Naive thymus-derived CD4-positive, alpha-beta T cell (primary cell): ENCODE measurements at regions not wholly inside any gene's neighbourhood (a gene's known extent, or its start where the extent isn't known, plus 50 kb on each side); places are given as distances from the start of the nearest gene placed in this dataset.

Experiments used
- ATAC-seq: fragments of 150-1000 bp; cut with Tn5 transposase; 2 replicates; pipeline ENCODE4 v1.10.0; 2021; ENCODE audit warnings: mild to moderate bottlenecking, moderate library complexity
- CTCF ChIA-PET: fragments of 350-600 bp; sonication (Branson Sonifier 250); formaldehyde crosslinking; loops from one replicate; lab custom pipeline; 2021; ENCODE audit warnings: antibody characterized with exemption; lab: Charles Lee
- POLR2A ChIA-PET: fragments of 350-600 bp; sonication (Branson Sonifier 250); formaldehyde crosslinking; loops from one replicate; lab custom pipeline; 2021; ENCODE audit warnings: antibody characterized with exemption, inconsistent platforms; lab: Charles Lee
- DNase-seq, 9 donors: peaks; one replicate each; pipeline versions ENCODE4 v3.0.0 to v3.0.0-alpha.2; 2020 to 2022; ENCODE audit warnings: mixed read lengths in 1 of 9
- H3K27ac ChIP-seq: one replicate; pipeline ENCODE4 v1.7.0; 2013; ENCODE audit warnings: mild to moderate bottlenecking, low read depth, low read length, moderate library complexity
- H3K27me3 ChIP-seq, 2 donors: one replicate each; pipeline ENCODE4 v1.7.0; 2013; ENCODE audit warnings: low read length in 2 of 2, mild to moderate bottlenecking in 2 of 2, moderate library complexity in 2 of 2; ENCODE audit not compliant: control insufficient read depth in 2 of 2, insufficient read depth in 2 of 2
- H3K36me3 ChIP-seq, 3 experiments: 1 replicate in 2 of 3; 2 replicates in 1 of 3; pipeline ENCODE4 v1.7.0; 2013; ENCODE audit warnings: low read length in 3 of 3, mild to moderate bottlenecking in 3 of 3, moderate library complexity in 1 of 3; ENCODE audit not compliant: insufficient read depth in 3 of 3, control insufficient read depth in 2 of 3
- H3K4me1 ChIP-seq, 2 donors: one replicate each; pipeline ENCODE4 v1.7.0; 2013; ENCODE audit warnings: low read length in 2 of 2, mild to moderate bottlenecking in 2 of 2, moderate library complexity in 1 of 2; ENCODE audit not compliant: control insufficient read depth in 2 of 2, insufficient read depth in 2 of 2
- H3K4me3 ChIP-seq: 2 replicates; pipeline ENCODE4 v1.7.0; 2013; ENCODE audit warnings: mild to moderate bottlenecking, low read length
- H3K9me3 ChIP-seq, 3 experiments: 1 replicate in 2 of 3; 2 replicates in 1 of 3; pipeline ENCODE4 v1.7.0; 2013; ENCODE audit warnings: low read length in 3 of 3; ENCODE audit not compliant: control insufficient read depth in 2 of 3
- H3K27ac Mint-ChIP-seq, 9 donors: one replicate each; pipeline ENCODE4 v1.8.0; 2020 to 2022; ENCODE audit warnings: mixed read lengths in 9 of 9, mild to moderate bottlenecking in 8 of 9, moderate library complexity in 5 of 9, inconsistent platforms in 2 of 9
- H3K27me3 Mint-ChIP-seq, 5 donors: one replicate each; pipeline ENCODE4 v1.8.0; 2021 to 2022; ENCODE audit warnings: mixed read lengths in 5 of 5, mild to moderate bottlenecking in 1 of 5
- H3K36me3 Mint-ChIP-seq, 5 donors: one replicate each; pipeline ENCODE4 v1.8.0; 2020 to 2022; ENCODE audit warnings: mixed read lengths in 5 of 5, mild to moderate bottlenecking in 3 of 5, inconsistent platforms in 1 of 5
- H3K4me1 Mint-ChIP-seq, 7 donors: one replicate each; pipeline ENCODE4 v1.8.0; 2020 to 2022; ENCODE audit warnings: mixed read lengths in 7 of 7, mild to moderate bottlenecking in 3 of 7, inconsistent platforms in 1 of 7
- H3K4me3 Mint-ChIP-seq, 10 donors: one replicate each; pipeline ENCODE4 v1.8.0; 2020 to 2022; ENCODE audit warnings: mild to moderate bottlenecking in 10 of 10, mixed read lengths in 10 of 10, moderate library complexity in 6 of 10, inconsistent platforms in 2 of 10
- H3K9me3 Mint-ChIP-seq, 11 donors: one replicate each; pipeline ENCODE4 v1.8.0; 2020 to 2022; ENCODE audit warnings: mixed read lengths in 11 of 11, mild to moderate bottlenecking in 4 of 11, inconsistent platforms in 1 of 11, moderate library complexity in 1 of 11
- intact Hi-C, 2 donors: fragments of 100-400 bp; cut with micrococcal nuclease; formaldehyde crosslinking; loops; one replicate each; pipeline ENCODE4 v1.15.1; 2023

DNA sequence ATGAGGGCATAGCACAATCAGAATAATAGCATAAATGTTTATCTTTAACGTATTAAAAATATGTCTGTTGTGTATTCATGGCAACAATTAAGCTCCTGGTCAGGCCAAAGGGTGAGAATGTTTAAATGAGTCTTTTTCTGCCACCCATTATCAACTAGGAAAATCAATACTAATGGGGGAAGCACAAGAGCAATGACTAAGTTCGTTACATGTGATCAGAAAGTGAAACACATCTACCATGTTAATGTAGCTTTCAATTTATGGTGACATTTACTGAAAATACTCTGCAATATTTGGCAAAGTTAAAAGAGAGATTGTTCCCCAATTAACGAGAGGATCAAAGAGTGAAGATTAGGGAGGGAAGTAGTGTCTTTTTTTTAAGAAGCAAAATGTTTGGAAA, 143.7 kb downstream of the NAA11 start:
- Mint-ChIP-seq H3K36me3 (no peaks in the 10 kb centered on the region), H3K27me3 (no peaks in the 10 kb centered on the region), H3K9me3 (peaks cover 0 to 6% (median 2%) of the 10 kb centered on the region in 11 donors), H3K27ac (no peak overlapping the region), H3K4me1 (no peaks in the 10 kb centered on the region), H3K4me3 (no peak overlapping the region)
- intact Hi-C loops = no loop called here
- Histone ChIP-seq H3K9me3 (no peaks in the 10 kb centered on the region), H3K27me3 (no peaks in the 10 kb centered on the region), H3K4me1 (no peaks in the 10 kb centered on the region), H3K36me3 (no peaks in the 10 kb centered on the region), H3K27ac (no peak overlapping the region), H3K4me3 (no peak overlapping the region)
- no peak for ATAC-seq
- POLR2A ChIA-PET = no interaction called here
- DNase-seq = no peak
- CTCF ChIA-PET = no interaction called here

DNA sequence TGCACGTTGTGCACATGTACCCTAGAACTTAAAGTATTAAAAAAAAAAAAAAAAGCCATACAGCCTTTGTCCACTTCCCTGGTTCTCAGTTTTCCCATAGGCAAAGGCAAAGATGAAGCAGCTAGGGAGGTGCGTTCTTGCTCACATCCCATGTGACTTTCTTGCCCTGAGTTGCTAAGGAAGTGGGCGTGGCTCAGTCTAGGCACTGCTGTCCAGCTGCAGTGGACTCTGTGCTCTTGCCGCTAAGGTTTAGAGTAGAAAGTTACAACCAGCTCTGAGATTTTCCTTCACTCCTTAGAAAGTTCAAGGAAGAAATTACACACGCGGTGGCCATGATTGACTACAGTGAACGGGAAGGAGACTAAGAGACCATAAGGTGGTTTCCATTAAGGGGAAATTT, 144.7 kb downstream of the NAA11 start:
- intact Hi-C loops = no loop called here
- H3K27ac Mint-ChIP-seq = no peak overlapping the region
- no peaks in the 10 kb centered on the region for H3K27me3 Mint-ChIP-seq
- POLR2A ChIA-PET = no interaction called here
- H3K4me3 Mint-ChIP-seq = no peak overlapping the region
- no peak for DNase-seq
- H3K4me1 ChIP-seq = no peaks in the 10 kb centered on the region
- H3K36me3 Mint-ChIP-seq = no peaks in the 10 kb centered on the region
- H3K9me3 ChIP-seq = no peaks in the 10 kb centered on the region
- H3K9me3 Mint-ChIP-seq = peaks cover 0 to 4% (median 2%) of the 10 kb centered on the region in 11 donors
- no peaks in the 10 kb centered on the region for H3K36me3 ChIP-seq
- CTCF ChIA-PET = no interaction called here
- no peak overlapping the region for H3K27ac ChIP-seq
- no peak overlapping the region for H3K4me3 ChIP-seq
- no peaks in the 10 kb centered on the region for H3K4me1 Mint-ChIP-seq
- no peaks in the 10 kb centered on the region for H3K27me3 ChIP-seq
- no peak for ATAC-seq

DNA sequence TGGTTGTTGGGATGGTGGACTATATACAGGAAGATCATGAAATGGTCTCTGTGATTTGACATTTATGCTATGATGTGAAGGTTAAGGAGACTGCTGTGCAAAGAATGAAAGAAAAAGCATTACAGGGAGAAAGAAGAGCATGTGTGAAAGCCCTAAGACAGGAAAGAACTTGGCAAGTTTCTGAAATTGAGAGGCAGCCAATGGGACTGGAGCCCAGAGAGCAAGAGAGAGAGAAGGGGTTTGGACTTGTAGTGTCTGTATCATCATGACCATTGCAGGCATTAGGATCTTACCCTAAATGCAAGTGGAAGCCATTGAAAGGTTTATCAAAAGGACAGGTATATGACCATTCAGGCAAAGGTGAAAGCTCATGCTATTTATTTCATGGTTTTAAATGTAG, 147.1 kb downstream of the NAA11 start:
- Histone ChIP-seq H3K27me3 (no peaks in the 10 kb centered on the region), H3K4me3 (no peak overlapping the region), H3K4me1 (no peaks in the 10 kb centered on the region), H3K36me3 (no peaks in the 10 kb centered on the region), H3K9me3 (no peaks in the 10 kb centered on the region), H3K27ac (no peak overlapping the region)
- peaks cover 0 to 4% (median 1%) of the 10 kb centered on the region in 11 donors for H3K9me3 Mint-ChIP-seq
- H3K27ac Mint-ChIP-seq = no peak overlapping the region
- ATAC-seq (no peak), DNase-seq (no peak)
- H3K4me3 Mint-ChIP-seq = no peak overlapping the region
- CTCF ChIA-PET = no interaction called here
- H3K4me1 Mint-ChIP-seq = no peaks in the 10 kb centered on the region
- no peaks in the 10 kb centered on the region for H3K36me3 Mint-ChIP-seq
- intact Hi-C loops = no loop called here
- POLR2A ChIA-PET = no interaction called here
- H3K27me3 Mint-ChIP-seq = peaks cover 0 to under 1% (median 0%) of the 10 kb centered on the region in 5 donors

DNA sequence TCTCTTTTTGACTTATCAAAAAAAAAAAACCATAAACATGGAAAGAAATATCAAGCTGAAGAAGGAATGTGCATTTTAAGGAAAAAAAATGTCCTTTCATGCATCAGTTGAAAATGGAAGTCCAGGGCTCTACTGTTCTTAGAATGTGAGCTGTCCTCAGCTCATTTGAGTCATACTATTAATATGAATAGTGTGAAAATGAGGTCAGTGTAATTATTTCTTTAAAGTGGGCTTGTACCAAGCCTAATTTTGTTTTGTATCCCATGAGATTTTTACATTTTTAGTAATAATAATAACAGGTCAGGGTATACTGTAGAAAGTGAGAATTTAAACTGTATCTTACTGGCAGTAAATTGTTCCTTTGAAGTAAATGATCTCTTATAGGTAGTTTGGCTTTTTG, 148.5 kb downstream of the NAA11 start:
- CTCF ChIA-PET = no interaction called here
- Histone ChIP-seq H3K9me3 (no peaks in the 10 kb centered on the region), H3K4me3 (no peak overlapping the region), H3K4me1 (no peaks in the 10 kb centered on the region), H3K27me3 (no peaks in the 10 kb centered on the region), H3K27ac (no peak overlapping the region), H3K36me3 (no peaks in the 10 kb centered on the region)
- Mint-ChIP-seq H3K4me1 (no peaks in the 10 kb centered on the region), H3K36me3 (no peaks in the 10 kb centered on the region), H3K27ac (no peak overlapping the region), H3K9me3 (peaks cover 0 to 4% (median 2%) of the 10 kb centered on the region in 11 donors), H3K4me3 (no peak overlapping the region), H3K27me3 (peaks cover 0 to 4% (median 0%) of the 10 kb centered on the region in 5 donors)
- DNase-seq (no peak), ATAC-seq (no peak)
- intact Hi-C loops = no loop called here
- POLR2A ChIA-PET = no interaction called here

DNA sequence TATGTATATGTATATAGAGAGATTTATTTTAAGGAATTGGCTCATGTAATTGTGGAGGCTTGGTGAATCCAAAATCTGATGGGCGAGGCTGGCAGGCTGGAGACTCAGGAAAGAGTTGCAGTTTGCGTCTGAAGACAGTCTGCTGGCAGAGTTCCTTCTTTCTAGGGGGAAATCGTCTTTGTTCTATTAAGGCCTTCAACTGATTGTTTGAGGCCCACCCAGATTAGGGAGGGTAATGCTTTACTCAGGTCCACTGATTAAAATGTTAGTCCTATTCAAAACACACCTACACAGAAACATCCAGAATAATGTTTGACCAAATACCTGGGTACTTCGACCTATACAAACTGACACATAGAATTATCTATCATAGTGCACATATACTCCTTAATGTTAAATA, 149.5 kb downstream of the NAA11 start:
- Mint-ChIP-seq H3K36me3 (no peaks in the 10 kb centered on the region), H3K4me1 (no peaks in the 10 kb centered on the region), H3K4me3 (no peak overlapping the region), H3K9me3 (peaks cover 0 to 4% (median 2%) of the 10 kb centered on the region in 11 donors), H3K27me3 (peaks cover 0 to 4% (median 0%) of the 10 kb centered on the region in 5 donors), H3K27ac (no peak overlapping the region)
- no peaks in the 10 kb centered on the region for H3K4me1 ChIP-seq
- intact Hi-C loops = no loop called here
- no peaks in the 10 kb centered on the region for H3K36me3 ChIP-seq
- no peak overlapping the region for H3K4me3 ChIP-seq
- CTCF ChIA-PET = no interaction called here
- ATAC-seq = no peak
- H3K27me3 ChIP-seq = no peaks in the 10 kb centered on the region
- no peak for DNase-seq
- no peak overlapping the region for H3K27ac ChIP-seq
- POLR2A ChIA-PET = no interaction called here
- H3K9me3 ChIP-seq = no peaks in the 10 kb centered on the region

DNA sequence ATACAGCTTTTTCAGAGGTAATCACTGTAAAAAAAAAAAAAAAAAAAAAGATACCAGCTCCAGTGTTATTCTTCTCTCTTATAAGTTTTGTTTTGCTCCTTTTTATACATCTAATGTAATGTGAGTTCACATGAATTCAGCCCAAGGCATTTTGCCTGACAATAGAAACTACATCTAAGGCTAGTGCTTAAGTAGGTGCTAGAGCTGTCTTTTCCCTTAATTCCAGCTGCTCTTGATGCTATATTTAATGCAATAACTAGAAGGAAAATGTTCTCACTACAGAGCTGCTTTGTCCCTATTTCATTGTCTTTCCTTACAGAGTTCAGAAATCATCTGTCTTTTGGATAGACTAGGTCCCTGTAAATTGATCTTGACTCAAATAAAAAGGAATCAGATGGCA, 150.1 kb downstream of the NAA11 start:
- no peaks in the 10 kb centered on the region for H3K4me1 Mint-ChIP-seq
- CTCF ChIA-PET = no interaction called here

DNA sequence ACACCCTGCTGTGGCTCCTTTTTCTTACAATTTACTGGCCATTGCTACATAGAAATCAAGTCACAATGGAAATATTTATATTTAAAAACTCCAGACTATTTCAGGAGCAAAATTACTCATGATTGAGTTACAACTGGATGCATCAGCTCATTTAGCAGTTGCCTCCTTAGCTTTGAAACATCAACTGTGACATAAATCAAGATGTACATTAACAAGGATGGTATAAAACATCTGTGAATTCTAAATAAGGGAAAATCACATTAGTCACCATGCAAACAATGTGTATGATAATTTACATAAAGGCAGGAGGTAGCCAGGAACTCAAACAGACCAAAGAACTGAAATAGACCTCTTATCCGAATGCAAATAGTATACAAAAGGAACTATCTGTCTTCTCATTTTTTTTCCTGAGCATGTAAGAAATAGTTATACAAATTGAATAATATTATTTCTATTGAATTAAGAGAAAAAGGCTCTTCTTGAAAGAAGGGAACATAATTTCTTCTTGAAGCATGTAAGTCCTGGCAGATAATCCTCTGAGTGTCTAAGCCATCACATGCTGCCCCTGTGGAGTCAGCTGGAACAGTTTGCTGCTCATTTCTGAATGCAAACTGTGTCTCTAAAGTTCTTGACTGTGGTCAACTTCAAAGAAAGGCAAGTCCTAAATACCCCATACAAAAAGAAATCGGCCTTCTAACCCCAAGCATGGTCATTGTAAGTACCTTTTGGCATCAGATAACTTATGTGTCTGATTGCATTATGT, 151.2 kb downstream of the NAA11 start:
- ChIA-PET POLR2A (no interaction called here), CTCF (no interaction called here)
- Mint-ChIP-seq H3K27me3 (peaks cover 0 to 4% (median 0%) of the 10 kb centered on the region in 5 donors), H3K27ac (no peak overlapping the region), H3K36me3 (no peaks in the 10 kb centered on the region), H3K9me3 (peaks cover 0 to 6% (median 2%) of the 10 kb centered on the region in 11 donors), H3K4me3 (no peak overlapping the region), H3K4me1 (no peaks in the 10 kb centered on the region)
- Histone ChIP-seq H3K27ac (no peak overlapping the region), H3K9me3 (no peaks in the 10 kb centered on the region), H3K36me3 (no peaks in the 10 kb centered on the region), H3K4me3 (no peak overlapping the region), H3K4me1 (no peaks in the 10 kb centered on the region), H3K27me3 (no peaks in the 10 kb centered on the region)
- intact Hi-C loops = no loop called here
- DNase-seq (no peak), ATAC-seq (no peak)

More for the DNA sequence above, 150.1 kb downstream of the NAA11 start:
- Histone ChIP-seq H3K27ac (no peak overlapping the region), H3K27me3 (no peaks in the 10 kb centered on the region), H3K4me1 (no peaks in the 10 kb centered on the region), H3K36me3 (no peaks in the 10 kb centered on the region), H3K9me3 (no peaks in the 10 kb centered on the region), H3K4me3 (no peak overlapping the region)
- Mint-ChIP-seq H3K36me3 (no peaks in the 10 kb centered on the region), H3K27ac (no peak overlapping the region), H3K27me3 (peaks cover 0 to 4% (median 0%) of the 10 kb centered on the region in 5 donors), H3K4me3 (no peak overlapping the region), H3K9me3 (peaks cover 0 to 4% (median 2%) of the 10 kb centered on the region in 11 donors)
- DNase-seq (no peak), ATAC-seq (no peak)
- POLR2A ChIA-PET = no interaction called here
- intact Hi-C loops = no loop called here
